ENCODE measurements at regions not wholly inside any gene's neighbourhood (a gene's known extent, or its start where the extent isn't known, plus 50 kb on each side); places are given as distances from the start of the nearest gene placed in this dataset.

DNA sequence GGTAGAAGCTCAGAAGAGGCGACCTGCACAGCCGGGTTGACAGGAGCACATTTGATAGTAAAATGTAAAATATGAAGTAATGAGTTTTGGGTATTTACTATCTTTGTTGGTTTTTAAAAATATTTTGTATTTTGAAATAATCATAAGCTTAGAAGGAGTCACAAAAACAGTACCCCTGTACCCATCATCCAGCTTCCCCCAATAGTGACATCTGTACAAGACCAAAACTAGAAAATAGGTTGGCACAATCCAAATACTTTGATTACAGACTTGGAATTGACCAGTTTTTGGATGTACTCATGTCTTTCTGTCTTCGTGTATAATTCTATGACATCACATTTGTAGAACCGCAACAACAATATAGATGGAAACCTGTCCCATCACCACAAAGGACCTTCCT is 413.1 kb upstream of the PODXL start:
- Histone ChIP-seq H3K36me3 (no peaks in the 10 kb centered on the region), H3K4me1 (no peaks in the 10 kb centered on the region), H3K27me3 (no peaks in the 10 kb centered on the region), H3K9me3 (no peaks in the 10 kb centered on the region), H3K4me3 (no peak overlapping the region), H3K27ac (no peak overlapping the region)
- TF ChIP-seq, protein P1, sequence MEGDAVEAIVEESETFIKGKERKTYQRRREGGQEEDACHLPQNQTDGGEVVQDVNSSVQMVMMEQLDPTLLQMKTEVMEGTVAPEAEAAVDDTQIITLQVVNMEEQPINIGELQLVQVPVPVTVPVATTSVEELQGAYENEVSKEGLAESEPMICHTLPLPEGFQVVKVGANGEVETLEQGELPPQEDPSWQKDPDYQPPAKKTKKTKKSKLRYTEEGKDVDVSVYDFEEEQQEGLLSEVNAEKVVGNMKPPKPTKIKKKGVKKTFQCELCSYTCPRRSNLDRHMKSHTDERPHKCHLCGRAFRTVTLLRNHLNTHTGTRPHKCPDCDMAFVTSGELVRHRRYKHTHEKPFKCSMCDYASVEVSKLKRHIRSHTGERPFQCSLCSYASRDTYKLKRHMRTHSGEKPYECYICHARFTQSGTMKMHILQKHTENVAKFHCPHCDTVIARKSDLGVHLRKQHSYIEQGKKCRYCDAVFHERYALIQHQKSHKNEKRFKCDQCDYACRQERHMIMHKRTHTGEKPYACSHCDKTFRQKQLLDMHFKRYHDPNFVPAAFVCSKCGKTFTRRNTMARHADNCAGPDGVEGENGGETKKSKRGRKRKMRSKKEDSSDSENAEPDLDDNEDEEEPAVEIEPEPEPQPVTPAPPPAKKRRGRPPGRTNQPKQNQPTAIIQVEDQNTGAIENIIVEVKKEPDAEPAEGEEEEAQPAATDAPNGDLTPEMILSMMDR (IDR thresholded peaks at IDR 0.05), result no peak
- TF ChIP-seq POLR2A (IDR thresholded peaks at IDR 0.05), result no peak
- TF ChIP-seq EP300 (IDR thresholded peaks at IDR 0.05), result no peak
- TF ChIP-seq POLR2AphosphoS5 (IDR thresholded peaks at IDR 0.05), result no peak
- WGBS, 2 donors (ENCODE audit: low coverage in 1 of 2), result 92 to 93% methylated on average over 4 of the region's 4 CpGs
- no peak for ATAC-seq

DNA sequence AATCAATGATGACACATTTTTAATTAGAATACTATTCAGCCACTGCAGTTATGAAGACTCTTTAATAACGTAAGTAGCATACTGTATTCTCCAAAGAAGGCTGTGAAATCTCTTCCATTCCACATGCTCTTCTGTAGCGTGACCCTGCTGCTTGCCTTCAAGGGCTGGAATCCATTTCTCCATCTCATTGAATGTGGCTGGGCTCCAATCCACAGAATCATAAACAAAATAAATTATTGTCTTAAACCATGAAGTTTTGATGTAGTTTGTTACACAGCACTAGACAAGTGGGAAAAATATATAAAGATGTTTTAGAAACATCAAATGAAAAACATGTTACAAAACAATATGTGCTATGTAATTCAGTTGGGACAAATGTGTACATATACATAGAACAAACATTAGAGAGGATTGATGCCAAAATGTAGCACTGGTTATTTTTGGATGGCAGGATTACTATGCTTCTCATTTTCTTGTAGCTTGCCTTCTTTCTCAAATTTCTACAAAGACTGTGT is 410.8 kb upstream of the PODXL start:
- no peak overlapping the region for H3K4me3 ChIP-seq
- no peaks in the 10 kb centered on the region for H3K27me3 ChIP-seq
- H3K36me3 ChIP-seq, result no peaks in the 10 kb centered on the region
- no peak for TF ChIP-seq POLR2AphosphoS5 (IDR thresholded peaks at IDR 0.05)
- no peaks in the 10 kb centered on the region for H3K9me3 ChIP-seq
- no peak for ATAC-seq
- 22 to 59% methylated on average over 2 of the region's 2 CpGs for WGBS, 2 donors (ENCODE audit: low coverage in 1 of 2)
- H3K4me1 ChIP-seq, result no peaks in the 10 kb centered on the region
- no peak overlapping the region for H3K27ac ChIP-seq

- Histone ChIP-seq H3K9me3 (no peaks in the 10 kb centered on the region), H3K27me3 (no peaks in the 10 kb centered on the region), H3K27ac (no peak overlapping the region), H3K4me1 (no peaks in the 10 kb centered on the region), H3K4me3 (no peak overlapping the region), H3K36me3 (no peaks in the 10 kb centered on the region)
- no peak for TF ChIP-seq POLR2A (IDR thresholded peaks at IDR 0.05)
- no peak for TF ChIP-seq POLR2AphosphoS5 (IDR thresholded peaks at IDR 0.05)
- 92 to 94% methylated on average over 7 of the region's 7 CpGs for WGBS, 2 donors (ENCODE audit: low coverage in 1 of 2)
- no peak for ATAC-seq
Observed at GRCh38 chr7:131964203-131964602, 407.8 kb upstream of the PODXL start.

DNA sequence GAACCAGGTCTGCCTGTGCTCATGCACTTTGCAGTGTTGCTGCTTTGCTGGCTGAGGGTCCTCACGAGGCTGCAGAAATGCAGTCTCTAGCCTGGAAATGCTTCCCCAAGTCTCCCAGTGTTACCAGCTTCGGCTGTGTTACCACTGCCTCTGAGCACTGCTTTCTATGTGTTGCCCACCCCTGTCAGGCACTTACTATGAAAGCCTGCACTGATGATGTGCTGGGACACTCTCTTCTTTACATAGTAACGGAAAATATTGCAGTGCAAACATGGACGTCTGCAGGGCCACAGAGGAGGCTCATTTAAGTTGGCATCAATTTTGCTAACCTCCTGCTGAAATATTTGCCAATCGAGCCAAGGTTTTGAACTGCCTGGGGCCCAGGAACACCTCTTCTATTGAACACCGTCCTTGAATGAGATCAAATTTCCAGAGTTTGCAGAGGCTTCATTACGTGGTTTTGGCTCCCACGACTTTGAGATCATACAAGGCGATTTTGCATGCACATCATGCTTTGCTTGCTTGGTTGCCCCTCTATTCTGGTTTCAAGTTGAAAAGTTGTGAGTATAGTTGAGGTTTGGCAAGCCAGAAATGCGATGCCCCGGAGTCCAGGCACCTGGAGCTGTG is 404.7 kb upstream of the PODXL start:
- Histone ChIP-seq H3K9me3 (no peaks in the 10 kb centered on the region), H3K4me1 (no peaks in the 10 kb centered on the region), H3K27me3 (no peaks in the 10 kb centered on the region), H3K36me3 (no peaks in the 10 kb centered on the region), H3K27ac (no peak overlapping the region), H3K4me3 (no peak overlapping the region)
- ATAC-seq, result no peak
- WGBS, 2 donors (ENCODE audit: low coverage in 1 of 2), result 69 to 74% methylated on average over 6 to 9 of the region's 11 CpGs
- TF ChIP-seq POLR2A (IDR thresholded peaks at IDR 0.05), result no peak
- TF ChIP-seq EP300 (IDR thresholded peaks at IDR 0.05), result no peak
- no peak for TF ChIP-seq POLR2AphosphoS5 (IDR thresholded peaks at IDR 0.05)
- TF ChIP-seq, protein P1 (IDR thresholded peaks at IDR 0.05), result no peak

GRCh38 chr7:131959106-131959812 is 402.8 kb upstream of the PODXL start:
- Histone ChIP-seq H3K4me3 (no peak overlapping the region), H3K27ac (no peak overlapping the region), H3K36me3 (no peaks in the 10 kb centered on the region), H3K4me1 (no peaks in the 10 kb centered on the region), H3K27me3 (no peaks in the 10 kb centered on the region), H3K9me3 (no peaks in the 10 kb centered on the region)
- TF ChIP-seq POLR2A (IDR thresholded peaks at IDR 0.05), result no peak
- TF ChIP-seq POLR2AphosphoS5 (IDR thresholded peaks at IDR 0.05), result no peak
- TF ChIP-seq EP300 (IDR thresholded peaks at IDR 0.05), result no peak
- TF ChIP-seq, protein P1 (IDR thresholded peaks at IDR 0.05), result no peak
- 30 to 42% methylated on average over 4 of the region's 4 CpGs for WGBS, 2 donors (ENCODE audit: low coverage in 1 of 2)
- ATAC-seq, result no peak

Data from gastroesophageal sphincter (tissue), 4 donors.